Right lobe of liver (tissue), 6 donors: ENCODE measurements at regions not wholly inside any gene's neighbourhood (a gene's known extent, or its start where the extent isn't known, plus 50 kb on each side); places are given as distances from the start of the nearest gene placed in this dataset.
"Not testable (repeated sequence)": the region's sequence is repeated elsewhere in the genome, so short reads cannot be mapped to it uniquely, and the experiment has no call there.

Experiments
- ATAC-seq, 4 donors: fragments of 200-7000 bp; cut with Tn5 transposase; one replicate each; pipeline ENCODE4 v1.9.1; 2020; ENCODE audit warnings: mild to moderate bottlenecking in 4 of 4, moderate library complexity in 4 of 4
- DNase-seq, 3 donors: peaks; one replicate each; pipeline ENCODE4 v3.0.0-alpha.2; 2020
- H3K27ac ChIP-seq, 3 donors: fragments of 200-600 bp; one replicate each; pipeline ENCODE4 v1.8.0; 2022
- H3K27me3 ChIP-seq, 2 donors: fragments of 200-600 bp; one replicate each; pipeline ENCODE4 v1.8.0; 2022
- H3K36me3 ChIP-seq, 4 donors: fragments of 200-600 bp; sonication (generic) in 1 of 4; one replicate each; pipeline versions ENCODE4 v1.5.1 to v1.8.0; 2017 to 2022; ENCODE audit warnings: control low read depth in 1 of 4
- H3K4me1 ChIP-seq, 4 donors: fragments of 200-600 bp; sonication (generic) in 1 of 4; one replicate each; pipeline versions ENCODE4 v1.5.1 to v1.8.0; 2017 to 2022; ENCODE audit warnings: control low read depth in 1 of 4
- H3K4me3 ChIP-seq, 3 donors: fragments of 200-600 bp; one replicate each; pipeline ENCODE4 v1.8.0; 2022
- H3K9me3 ChIP-seq, 4 donors: fragments of 200-600 bp; sonication (generic) in 1 of 4; one replicate each; pipeline versions ENCODE4 v1.5.1 to v1.8.0; 2017 to 2022; ENCODE audit warnings: control low read depth in 1 of 4
- WGBS: methylation state at CpG from one replicate; pipeline ENCODE4 v1.1.6; 2018; ENCODE audit warnings: low coverage, low lambda C conversion rate; ENCODE audit not compliant: insufficient coverage; ENCODE audit errors: missing lambda C conversion rate; 5-methylcytosine and 5-hydroxymethylcytosine counted together
- intact Hi-C, 2 donors: fragments of 100-400 bp; cut with DNase I; formaldehyde crosslinking; loops; one replicate each; pipeline versions ENCODE4 v1.11.2 to v1.14.1; 2022
- donor health status: DM: no; HTN: yes; CAD: no.
- donor health status: DM: no; HTN: no; CAD: no.
- donor health status: DM: no; HTN: no; CAD: no.
- donor health status: DM: no; HTN: yes; CAD: no.
- donor health status: DM: no; HTN: yes; CAD: no.

DNA sequence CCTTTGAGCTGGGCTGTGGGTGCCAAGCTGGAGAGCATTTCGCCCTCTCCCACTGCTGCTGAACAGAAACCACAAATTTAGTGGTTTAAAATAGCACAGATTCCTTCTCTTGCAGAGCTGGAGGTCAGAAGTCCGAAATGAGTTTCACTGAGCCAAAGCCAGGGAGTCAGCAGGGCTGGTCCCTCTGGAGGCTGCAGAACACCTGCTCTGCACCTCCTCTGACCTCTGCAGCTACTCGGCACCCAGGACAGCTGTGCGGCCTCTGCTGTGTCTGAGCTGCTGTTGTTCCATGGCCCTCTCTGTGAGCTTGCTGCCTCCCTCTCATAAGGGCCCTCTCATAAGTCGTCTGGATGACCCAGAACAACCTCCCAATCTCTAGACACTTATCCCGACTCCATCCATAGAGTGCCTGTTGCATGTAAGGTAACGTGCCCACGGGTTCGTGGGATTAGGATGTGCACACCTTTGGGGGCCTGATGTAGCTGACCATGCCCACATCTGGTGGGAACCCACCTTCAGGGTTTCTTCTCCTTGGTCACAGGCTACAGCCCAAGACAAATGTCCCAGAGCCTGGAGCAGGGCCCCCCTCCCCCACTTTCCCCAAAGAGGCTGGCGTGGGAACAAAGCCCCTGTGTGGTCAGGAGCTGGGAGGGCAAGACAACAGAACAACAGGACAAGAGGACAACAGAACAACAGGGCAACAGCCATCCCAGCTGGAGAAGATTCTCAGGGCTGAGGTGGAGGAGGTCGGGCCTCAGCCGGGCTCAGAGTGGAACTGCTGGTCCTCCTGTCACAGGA is 177.2 kb downstream of the LMLN start:
- H3K9me3 ChIP-seq, H3K27me3 ChIP-seq, H3K36me3 ChIP-seq, DNase-seq, H3K27ac ChIP-seq, H3K4me1 ChIP-seq, H3K4me3 ChIP-seq, intact Hi-C loops: not testable (repeated sequence)
- WGBS = no CpG with 5 or more reads among the region's 12 CpGs
- ATAC-seq = peak; percentile 23 to 54 (median 44)

DNA sequence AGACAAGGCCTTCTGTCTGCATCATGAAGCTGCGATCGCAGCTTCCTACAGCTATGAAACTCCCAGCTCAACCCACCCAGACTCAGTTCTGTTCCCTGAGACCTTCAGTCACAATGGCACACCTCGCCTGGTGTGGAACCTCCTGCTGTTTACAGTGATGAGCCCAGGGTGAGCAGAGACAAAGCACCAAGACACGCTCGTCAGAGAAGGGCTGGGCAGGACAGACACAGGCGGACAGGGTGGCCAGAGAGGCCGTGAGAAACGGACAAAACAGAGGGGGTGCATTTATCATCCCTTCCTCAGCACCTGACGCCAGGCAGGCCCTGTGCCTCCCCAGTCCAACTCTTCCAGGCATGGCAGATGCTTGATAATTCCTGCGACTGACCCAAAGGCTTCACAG is 178.2 kb downstream of the LMLN start:
- H3K27ac ChIP-seq, H3K27me3 ChIP-seq, DNase-seq, H3K9me3 ChIP-seq, H3K36me3 ChIP-seq, H3K4me1 ChIP-seq, H3K4me3 ChIP-seq, intact Hi-C loops: not testable (repeated sequence)
- ATAC-seq = peak in 2 of 4 donors; percentile 11 to 20
- 89% methylated on average over 5 of the region's 10 CpGs for WGBS

DNA sequence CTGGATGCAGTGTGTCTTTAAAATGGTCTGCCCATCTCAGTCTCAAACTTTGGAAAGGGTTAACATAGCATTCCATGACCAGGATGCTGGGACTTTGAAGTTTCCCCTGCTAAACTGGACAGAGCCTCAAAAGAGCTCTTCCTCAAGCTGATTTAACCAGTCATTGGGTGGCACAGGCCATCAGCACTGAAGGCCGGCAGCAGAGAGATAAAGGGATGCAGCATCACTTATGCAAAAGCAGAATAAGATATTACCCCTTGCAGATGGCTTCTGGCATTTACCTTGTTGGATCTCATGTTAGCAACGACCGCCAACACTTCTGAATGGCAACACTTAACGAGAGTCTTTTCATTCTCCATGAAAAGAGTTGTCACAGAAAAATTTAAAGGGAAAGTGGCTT is 179.0 kb downstream of the LMLN start:
- H3K4me3 ChIP-seq, H3K4me1 ChIP-seq, H3K27ac ChIP-seq, ATAC-seq, H3K9me3 ChIP-seq, H3K27me3 ChIP-seq, intact Hi-C loops, H3K36me3 ChIP-seq, DNase-seq: not testable (repeated sequence)
- 44% methylated on average over 4 of the region's 4 CpGs for WGBS

DNA sequence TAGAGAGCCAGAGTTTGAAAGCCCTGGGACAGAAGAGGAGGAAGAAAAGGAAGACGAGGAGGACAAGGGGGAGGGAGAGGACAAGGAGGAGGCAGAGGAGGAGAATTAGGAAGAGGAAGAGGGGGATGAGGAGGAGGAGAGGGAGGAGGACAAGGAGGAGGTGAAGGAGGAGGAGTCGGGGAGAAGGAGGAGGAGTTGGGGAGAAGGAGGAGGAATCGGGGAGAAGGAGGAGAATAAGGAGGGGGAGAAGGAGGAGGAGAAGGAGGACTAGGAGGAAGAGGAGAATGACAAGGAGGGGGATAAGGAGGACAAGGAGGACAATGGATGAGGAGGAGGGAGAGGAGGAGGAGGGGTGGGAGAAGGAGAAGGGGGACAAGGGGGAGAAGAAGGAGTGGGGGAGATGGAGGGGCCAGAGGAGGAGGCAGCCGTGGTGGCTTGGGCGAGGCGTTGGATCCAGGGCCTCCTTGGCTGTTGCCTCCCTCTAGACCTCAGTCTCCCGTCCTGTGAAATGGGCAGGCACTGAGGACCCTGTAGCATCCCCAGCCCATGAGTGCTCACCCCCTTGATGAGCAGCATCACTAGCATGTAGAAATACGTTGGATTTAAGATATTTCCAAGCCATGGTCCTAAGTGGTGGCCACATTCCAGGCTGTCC is 179.6 kb downstream of the LMLN start:
- peak in 1 of 4 donors; percentile 16 for ATAC-seq
- H3K4me3 ChIP-seq, H3K27ac ChIP-seq, H3K9me3 ChIP-seq, H3K36me3 ChIP-seq, H3K27me3 ChIP-seq, intact Hi-C loops, DNase-seq, H3K4me1 ChIP-seq: not testable (repeated sequence)
- WGBS = 44% methylated on average over 6 of the region's 8 CpGs

DNA sequence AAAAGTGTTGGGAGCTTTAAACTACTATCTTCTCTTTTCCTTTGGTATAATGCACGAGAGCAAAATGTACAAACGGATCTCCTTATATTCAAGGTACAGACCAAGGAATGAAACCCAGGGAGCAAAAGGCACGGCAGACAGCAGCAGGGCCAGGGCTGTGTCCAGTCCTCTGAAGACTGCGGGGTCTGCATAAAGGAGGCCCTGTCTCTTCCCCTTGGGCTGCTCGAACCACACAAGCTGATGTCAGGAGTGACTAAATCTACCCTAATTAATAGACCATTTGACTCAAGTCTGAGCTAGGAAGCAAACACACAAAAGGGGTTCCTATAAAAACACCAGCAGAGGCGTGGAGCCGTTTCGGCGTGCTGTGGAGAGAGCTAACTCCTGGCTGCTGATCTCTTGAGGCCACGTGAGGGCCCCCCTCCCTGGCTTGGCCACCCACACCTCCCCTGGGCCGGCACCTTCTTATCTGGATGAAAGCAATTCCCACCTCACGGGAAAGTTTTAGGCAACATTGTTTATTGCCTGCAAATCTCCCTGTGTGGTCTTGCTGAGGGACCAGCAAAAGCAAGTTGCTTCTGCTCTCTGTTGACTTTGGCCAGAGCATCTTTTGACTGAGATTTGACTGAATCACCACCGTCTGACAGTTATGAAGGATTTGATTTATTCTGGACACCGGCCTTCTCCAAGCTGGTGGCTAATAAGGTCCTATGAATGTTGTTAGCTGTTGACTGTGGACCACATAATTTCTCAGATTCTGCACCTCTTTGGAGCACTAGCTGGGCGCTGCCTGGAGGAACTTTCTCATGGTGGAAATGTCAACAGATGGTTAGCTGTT is 183.5 kb downstream of the LMLN start:
- intact Hi-C loops, ATAC-seq, H3K4me3 ChIP-seq, H3K4me1 ChIP-seq, H3K27me3 ChIP-seq, H3K9me3 ChIP-seq, H3K27ac ChIP-seq, H3K36me3 ChIP-seq: not testable (repeated sequence)
- DNase-seq = peak in 1 of 3 donors; percentile 22
- 69% methylated on average over 3 of the region's 15 CpGs for WGBS

DNA sequence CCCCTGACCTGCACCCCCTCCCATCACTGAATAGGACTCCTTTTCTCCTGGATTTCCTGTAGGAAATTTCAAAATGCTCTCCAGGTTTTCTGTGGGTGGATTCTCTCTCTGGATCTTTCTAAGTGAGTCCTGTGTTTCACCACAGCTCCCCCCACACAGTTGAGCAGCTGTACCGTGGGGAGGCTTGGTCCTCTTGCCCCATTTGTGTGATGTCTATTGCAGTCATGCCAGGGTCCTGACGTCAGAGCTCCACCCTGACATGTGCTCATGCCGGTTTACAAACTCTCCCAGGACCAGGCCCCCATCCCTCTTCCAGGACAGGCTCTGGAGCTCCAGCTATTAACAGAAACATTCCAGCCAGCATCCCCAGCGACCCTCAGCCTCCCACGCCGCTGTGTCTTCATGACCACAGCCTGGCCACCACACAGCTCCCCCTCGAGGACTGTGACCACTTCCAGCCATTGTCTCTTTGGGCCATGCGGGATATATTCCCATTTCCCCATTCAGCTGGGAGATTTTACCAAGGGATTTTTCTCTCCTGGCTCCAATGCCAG is 185.3 kb downstream of the LMLN start:
- H3K36me3 ChIP-seq, H3K27ac ChIP-seq, H3K27me3 ChIP-seq, intact Hi-C loops, H3K4me3 ChIP-seq, ATAC-seq, H3K9me3 ChIP-seq, H3K4me1 ChIP-seq: not testable (repeated sequence)
- 33% methylated on average over 3 of the region's 8 CpGs for WGBS
- DNase-seq = peak in 1 of 3 donors; percentile 42

DNA sequence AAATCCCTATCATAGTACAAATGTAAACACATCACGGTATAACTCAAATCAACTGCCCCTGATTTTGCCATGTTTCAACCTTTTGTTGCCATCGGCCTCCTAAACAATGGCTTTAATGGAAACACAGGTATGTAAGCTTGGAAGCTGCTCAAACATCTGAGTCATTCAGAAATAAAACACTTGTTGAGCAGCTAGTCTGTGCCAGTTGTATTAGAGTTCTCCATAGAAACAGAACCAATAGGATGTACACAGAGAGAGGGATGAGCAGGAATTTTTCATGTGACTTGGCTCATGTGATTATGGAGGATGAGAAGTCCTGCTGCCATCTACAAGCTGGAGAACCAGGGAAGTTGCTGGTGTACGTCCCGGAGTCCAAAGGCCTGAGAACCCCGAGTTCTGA is 186.1 kb downstream of the LMLN start:
- ATAC-seq, intact Hi-C loops, H3K4me3 ChIP-seq, H3K9me3 ChIP-seq, H3K4me1 ChIP-seq, DNase-seq, H3K27ac ChIP-seq, H3K27me3 ChIP-seq, H3K36me3 ChIP-seq: not testable (repeated sequence)
- WGBS = 71% methylated on average over 1 of the region's 5 CpGs

DNA sequence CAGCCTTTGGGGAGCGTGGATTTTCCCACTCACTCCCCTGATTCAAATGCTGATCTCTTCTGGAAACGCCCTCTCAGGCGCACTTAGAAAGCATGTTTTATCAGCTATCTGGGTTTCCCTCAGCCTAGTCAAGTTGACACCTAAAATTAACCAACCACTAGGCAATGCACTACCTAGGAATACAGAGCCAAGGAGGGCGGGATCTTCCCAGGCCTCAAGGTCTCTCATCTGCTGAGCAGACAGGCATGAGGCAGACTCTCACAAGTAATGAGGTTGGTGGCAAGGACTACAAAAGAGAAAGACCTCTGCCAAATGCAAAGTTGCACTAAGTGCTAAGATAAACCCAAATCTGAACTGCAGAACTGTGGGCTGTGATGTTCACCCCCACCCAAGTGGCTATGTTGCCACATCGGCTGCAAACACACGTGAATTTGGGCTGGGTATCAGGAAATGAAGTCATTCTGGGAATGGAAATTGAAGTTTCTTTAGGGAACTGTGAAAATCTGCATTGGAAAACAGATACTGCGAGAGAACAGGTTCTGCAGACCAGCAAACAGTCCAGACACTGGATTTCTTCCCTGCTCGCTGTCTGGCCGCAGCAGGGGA is 186.6 kb downstream of the LMLN start:
- H3K4me1 ChIP-seq, H3K4me3 ChIP-seq, H3K27me3 ChIP-seq, H3K36me3 ChIP-seq, DNase-seq, intact Hi-C loops, H3K9me3 ChIP-seq, H3K27ac ChIP-seq: not testable (repeated sequence)
- ATAC-seq = peak in 1 of 4 donors; percentile 25
- 75% methylated on average over 8 of the region's 9 CpGs for WGBS

DNA sequence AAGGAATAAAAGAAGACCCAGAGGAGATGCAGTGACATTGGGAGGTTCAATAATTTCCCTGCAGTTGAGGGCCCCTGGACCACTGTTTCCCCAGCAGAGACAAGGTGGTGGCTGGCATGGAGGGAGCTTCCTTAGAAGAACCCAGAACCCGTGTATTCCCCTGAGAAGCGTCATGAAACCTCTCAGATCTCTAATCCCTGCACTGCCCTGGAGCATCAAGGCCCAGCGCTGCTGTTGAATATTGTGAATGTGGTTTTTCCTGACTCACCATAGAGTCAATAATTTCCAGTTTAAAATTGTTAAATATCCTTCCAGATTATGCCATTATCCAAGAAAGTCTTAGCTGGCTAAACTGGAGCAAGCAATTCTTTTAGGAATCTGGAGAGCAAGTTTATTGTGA is 187.2 kb downstream of the LMLN start:
- H3K27me3 ChIP-seq, DNase-seq, intact Hi-C loops, H3K36me3 ChIP-seq, H3K4me1 ChIP-seq, H3K9me3 ChIP-seq, H3K4me3 ChIP-seq, ATAC-seq, H3K27ac ChIP-seq: not testable (repeated sequence)
- WGBS = no CpG with 5 or more reads among the region's 3 CpGs

DNA sequence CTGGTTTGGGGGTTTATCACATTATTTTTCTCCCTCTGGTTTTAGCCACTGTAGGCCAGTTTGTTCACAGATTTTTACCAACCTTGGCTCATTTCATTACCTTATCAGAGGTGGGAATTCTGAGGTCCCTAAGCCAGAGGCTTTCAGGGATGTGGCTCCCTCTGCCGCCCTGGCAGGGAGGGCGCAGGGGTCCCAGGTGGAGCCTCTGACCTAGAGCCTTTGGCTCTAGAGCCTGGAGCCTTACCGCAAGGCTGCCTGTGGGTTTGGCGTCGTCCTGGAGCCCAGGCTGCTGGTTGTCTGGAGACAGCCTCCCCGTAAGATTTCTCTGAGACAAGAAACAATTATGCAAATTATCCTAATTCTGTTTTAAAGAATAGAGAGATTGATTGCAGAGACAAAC is 188.0 kb downstream of the LMLN start:
- 21% methylated on average over 4 of the region's 6 CpGs for WGBS
- H3K4me1 ChIP-seq, ATAC-seq, H3K36me3 ChIP-seq, H3K4me3 ChIP-seq, H3K27ac ChIP-seq, intact Hi-C loops, H3K27me3 ChIP-seq, H3K9me3 ChIP-seq: not testable (repeated sequence)
- DNase-seq = peak in 1 of 3 donors; percentile 22
